AG20443 (cell line): ENCODE measurements at regions not wholly inside any gene's neighbourhood (a gene's known extent, or its start where the extent isn't known, plus 50 kb on each side); places are given as distances from the start of the nearest gene placed in this dataset.

Experiments used
- DNase-seq: peaks from one replicate; pipeline ENCODE4 v3.0.0; 2012; ENCODE audit warnings: low spot score, mixed read lengths

- peak; percentile 6 for DNase-seq
Measured at GRCh38 chrX:22325096-22325495, 52.4 kb downstream of the CBLL2 start.

GRCh38 chrX:22329783-22330182, 57.1 kb downstream of the CBLL2 start:
- no peak for DNase-seq

- DNase-seq: no peak
Measured at GRCh38 chrX:22338740-22339139, 66.0 kb downstream of the CBLL2 start.

- DNase-seq: no peak
Measured at GRCh38 chrX:22339459-22339858, 66.7 kb downstream of the CBLL2 start.

- DNase-seq: no peak
Measured at GRCh38 chrX:22340022-22340616, 67.4 kb downstream of the CBLL2 start.

GRCh38 chrX:22343192-22343591, 70.5 kb downstream of the CBLL2 start:
- no peak for DNase-seq

- DNase-seq: no peak
Measured at GRCh38 chrX:22345884-22346283, 73.2 kb downstream of the CBLL2 start.

- DNase-seq: no peak
Measured at GRCh38 chrX:22347491-22347890, 74.8 kb downstream of the CBLL2 start.

GRCh38 chrX:22349116-22349515, 76.4 kb downstream of the CBLL2 start:
- DNase-seq: no peak

- DNase-seq: no peak
Measured at GRCh38 chrX:22351076-22351475, 78.4 kb downstream of the CBLL2 start.

- peak; percentile 7 for DNase-seq
Measured at GRCh38 chrX:22351966-22352365, 79.3 kb downstream of the CBLL2 start.

GRCh38 chrX:22357621-22358020, 84.9 kb downstream of the CBLL2 start:
- DNase-seq: no peak

- DNase-seq: no peak
Measured at GRCh38 chrX:22360129-22360528, 87.4 kb downstream of the CBLL2 start.

- peak; percentile 51 for DNase-seq
Measured at GRCh38 chrX:22365460-22365859, 92.7 kb downstream of the CBLL2 start.

- DNase-seq: peak; percentile 8
Measured at GRCh38 chrX:22366166-22366702, 93.5 kb downstream of the CBLL2 start.

GRCh38 chrX:22366906-22367305, 94.2 kb downstream of the CBLL2 start:
- DNase-seq: no peak

- DNase-seq: no peak
Measured at GRCh38 chrX:22373094-22373493, 100.4 kb downstream of the CBLL2 start.

- DNase-seq: no peak
Measured at GRCh38 chrX:22373766-22374165, 101.1 kb downstream of the CBLL2 start.

- DNase-seq: no peak
Measured at GRCh38 chrX:22376369-22376768, 103.7 kb downstream of the CBLL2 start.

GRCh38 chrX:22378296-22378695, 105.6 kb downstream of the CBLL2 start:
- peak; percentile 16 for DNase-seq

- DNase-seq: no peak
Measured at GRCh38 chrX:22383988-22384387, 111.3 kb downstream of the CBLL2 start.

GRCh38 chrX:22389556-22390179, 117.0 kb downstream of the CBLL2 start:
- DNase-seq: peak; percentile 31

- DNase-seq: peak; percentile 7
Measured at GRCh38 chrX:22392133-22392948, 119.6 kb downstream of the CBLL2 start.
